NCI-H774 (cell line): ENCODE measurements at regions not wholly inside any gene's neighbourhood (a gene's known extent, or its start where the extent isn't known, plus 50 kb on each side); places are given as distances from the start of the nearest gene placed in this dataset.
"Not testable (repeated sequence)": the region's sequence is repeated elsewhere in the genome, so short reads cannot be mapped to it uniquely, and the experiment has no call there.

Source experiments
- DNase-seq: peaks from one replicate; lab custom pipeline; 2025; lab: John Stamatoyannopoulos, UW

DNA sequence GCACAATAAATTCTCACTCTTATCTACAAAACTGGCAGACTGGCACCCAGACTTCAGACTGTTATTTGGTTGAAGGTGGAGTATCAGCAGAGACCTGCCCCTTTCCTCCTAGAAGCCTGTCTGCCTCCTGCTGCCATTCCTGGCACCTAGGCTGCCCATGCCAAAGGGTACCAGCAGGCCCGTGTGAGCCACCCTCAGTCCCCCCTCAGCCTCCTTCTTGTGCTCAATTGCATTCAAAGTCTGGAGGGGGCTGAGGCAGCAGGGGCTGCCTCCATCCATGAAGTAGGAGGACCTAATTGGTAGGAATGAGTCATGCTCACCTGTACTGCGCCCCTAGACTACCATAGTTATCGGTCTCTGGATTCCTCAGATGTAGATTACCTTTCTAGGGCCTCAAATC lies 440.9 kb upstream of the GRM3 start:
- no peak for DNase-seq

DNA sequence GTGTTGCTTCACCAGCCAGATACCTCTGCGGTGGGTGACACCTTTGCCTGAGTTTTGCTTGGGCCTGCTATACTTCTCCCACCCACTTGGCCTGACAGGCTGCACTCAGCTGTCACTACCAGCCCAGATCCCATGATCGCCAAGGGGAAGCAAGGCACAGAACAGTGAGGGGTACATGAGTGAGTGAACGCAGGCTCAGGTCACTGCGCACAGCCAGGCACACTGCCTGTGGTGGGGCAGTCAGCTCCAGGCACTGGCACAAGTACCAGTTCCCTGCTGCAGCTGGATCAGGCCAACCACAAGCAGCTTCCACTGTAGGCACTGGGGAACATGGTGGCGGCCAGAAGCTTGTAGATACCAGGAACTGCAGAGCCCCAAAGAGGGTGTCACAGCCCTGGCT lies 441.9 kb upstream of the GRM3 start:
- DNase-seq: no peak

DNA sequence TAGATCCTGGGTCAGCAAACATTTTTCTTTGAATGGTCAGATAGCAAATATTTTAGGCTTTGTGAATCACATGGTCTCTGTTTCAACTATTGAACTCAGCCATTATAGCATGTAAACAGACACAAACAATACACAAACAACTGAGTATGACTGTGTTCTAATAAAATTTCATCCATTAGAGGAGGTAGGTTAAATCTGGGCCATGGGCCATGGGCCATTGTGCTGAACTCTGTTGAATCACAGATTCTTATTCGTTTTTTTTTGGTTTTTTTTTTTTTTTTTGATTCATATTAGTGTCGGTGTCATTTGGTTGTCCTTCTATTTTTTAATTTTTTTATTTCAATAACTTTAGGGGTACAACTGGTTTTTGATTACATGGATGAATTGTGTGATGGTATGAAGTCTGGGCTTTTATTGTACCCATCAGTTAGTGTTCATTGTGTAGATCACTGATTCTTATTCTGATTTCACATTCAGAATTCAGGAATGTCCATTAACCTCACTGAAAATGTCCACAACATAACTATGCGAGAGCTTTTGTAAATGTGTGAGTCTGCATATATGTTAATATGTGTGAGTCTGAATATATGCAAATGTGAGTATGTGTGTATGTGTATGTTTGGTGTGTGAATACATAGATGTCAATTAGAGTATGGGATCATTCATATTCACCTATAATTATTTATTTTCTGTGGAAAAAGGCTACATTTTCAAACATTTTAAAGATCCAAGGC lies 443.7 kb upstream of the GRM3 start:
- DNase-seq: no peak

DNA sequence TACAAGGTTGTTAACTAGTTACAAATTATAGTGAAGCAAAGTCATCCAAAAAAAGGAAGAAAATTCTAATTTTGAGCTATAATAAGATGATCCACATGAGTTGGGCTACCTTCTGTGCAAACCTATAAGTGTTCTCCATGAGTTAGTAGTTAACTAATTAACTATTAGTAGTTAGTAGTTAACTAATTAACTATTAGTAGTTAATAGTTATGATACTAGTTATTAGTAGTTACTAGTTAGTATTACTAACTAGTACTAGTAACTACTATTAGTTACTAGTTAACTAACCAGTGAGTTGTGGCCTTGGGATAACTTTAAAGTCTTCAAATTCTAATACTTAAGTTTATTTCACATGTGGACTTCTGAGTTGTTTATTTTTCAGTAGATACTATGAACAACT lies 453.4 kb upstream of the GRM3 start:
- DNase-seq: no peak

DNA sequence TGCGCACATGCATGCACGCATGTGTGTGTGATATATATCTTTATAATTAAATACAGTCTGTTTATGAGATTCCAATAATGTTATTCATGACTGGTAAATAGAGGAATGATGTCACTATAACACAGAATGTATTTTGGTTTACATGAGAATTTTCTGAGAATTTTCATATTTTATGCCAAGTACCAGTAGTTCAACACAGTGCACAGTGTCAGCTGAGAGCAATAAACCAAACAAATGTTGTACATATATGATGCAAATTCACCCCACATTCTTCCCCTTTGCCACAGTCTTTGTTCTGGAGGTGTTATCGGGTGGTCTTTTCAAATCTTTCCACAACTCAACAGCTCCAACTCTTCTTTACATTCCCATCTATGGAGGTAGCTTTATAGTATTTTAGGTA lies 462.2 kb upstream of the GRM3 start:
- DNase-seq: no peak

DNA sequence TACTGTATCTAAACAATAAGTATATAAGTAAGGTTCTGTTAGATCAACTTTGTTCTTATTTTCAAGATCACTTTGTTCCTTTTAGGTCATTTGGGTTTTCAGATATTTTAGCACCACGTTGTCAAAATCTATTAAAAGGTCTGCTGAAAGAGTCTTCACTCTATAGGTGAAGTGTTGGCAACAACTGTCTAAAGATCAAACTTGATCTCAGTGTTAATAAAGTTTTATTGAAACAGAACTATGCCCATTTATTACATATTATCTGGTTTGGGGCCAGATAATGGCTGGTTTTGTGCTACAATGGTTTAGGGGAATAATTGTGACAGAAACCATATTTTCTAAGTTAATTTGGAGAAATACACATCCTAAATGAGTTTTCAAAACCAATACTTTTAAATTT lies 478.9 kb upstream of the GRM3 start:
- no peak for DNase-seq

DNA sequence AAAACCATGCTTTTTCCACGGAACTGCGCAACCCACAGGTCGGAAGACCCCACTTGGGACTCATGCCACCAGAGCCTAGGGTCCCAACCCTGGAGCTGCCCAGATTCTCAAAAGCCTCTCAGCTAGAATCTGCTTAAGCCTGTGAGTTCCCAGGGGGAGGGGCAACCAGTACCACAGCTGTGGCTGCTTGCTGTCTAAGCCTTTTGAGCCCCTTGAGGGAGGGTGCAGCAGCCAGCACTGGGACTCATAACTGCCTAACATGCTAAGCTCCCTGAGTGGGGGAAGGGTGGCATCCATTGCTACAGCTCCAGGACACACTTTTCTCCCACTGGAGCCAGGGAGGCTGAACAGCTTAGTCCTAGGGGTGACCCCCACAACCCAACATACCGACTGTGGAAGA lies 485.6 kb upstream of the GRM3 start:
- no peak for DNase-seq

DNA sequence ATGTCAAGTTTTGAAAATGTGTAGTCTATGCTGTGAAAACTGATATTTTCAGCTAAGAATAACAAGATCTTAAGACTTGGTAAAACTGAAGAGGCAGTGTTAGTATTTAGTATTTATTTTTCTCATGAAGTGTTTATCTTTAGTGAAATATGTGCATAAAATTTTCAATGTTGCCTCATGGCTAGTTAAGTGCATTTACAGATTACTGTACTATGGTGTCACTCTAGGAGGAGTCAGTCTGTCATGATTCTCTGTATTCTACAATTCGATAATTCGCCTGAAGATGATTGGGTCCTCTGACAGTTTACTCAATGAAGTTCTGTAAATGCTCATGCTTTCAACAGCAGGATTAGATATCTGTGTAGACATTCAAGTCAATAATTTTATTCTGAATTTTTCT lies 488.1 kb upstream of the GRM3 start:
- no peak for DNase-seq

DNA sequence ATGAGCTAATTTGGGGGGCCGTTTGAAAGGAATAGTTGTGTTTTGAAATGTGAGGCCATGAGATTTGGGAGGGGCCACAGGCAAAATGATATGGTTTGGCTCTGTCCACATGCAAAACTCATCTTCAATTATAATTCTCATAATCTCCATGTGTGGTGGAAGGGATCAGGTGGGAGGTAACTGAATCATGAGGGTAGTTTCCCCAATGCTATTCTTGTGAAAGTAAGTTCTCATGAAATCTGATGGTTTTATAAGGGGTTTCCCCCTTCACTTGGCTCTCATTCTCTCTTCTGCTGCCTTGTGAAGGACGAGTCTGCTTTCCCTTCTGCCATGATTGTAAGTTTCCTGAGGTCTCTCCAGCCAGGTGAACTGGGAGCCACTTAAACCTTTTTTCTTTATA lies 490.8 kb upstream of the GRM3 start:
- no peak for DNase-seq

DNA sequence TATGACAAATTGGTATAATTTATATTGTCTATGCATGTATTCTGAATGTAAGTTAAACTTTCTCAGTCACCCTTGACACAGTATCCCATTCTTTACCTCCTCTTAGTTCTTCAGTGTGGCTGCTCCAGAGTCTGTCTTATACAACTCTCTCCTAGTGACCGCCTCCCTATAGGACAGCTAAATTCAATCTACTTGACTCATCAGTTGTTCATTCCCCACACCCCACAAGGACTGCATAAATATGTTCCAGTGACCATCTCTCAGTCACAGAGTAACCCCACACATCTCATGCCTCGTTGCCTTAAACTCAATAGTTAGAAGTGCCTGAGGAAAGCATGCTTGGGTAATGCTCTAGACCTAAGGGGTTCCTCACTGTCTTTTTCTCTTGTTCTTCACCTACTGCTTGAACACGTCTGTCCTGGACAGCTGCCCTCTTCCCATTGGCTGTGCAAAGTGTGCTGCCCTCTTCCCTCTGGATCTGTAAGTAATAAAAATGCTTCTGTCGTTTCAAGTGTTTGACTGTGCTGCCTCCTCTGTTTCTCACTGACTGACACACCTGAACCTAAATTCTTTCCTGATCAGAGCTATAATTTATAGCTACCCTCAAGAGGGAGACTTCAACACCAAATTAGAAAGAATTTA lies 494.6 kb upstream of the GRM3 start:
- no peak for DNase-seq

DNA sequence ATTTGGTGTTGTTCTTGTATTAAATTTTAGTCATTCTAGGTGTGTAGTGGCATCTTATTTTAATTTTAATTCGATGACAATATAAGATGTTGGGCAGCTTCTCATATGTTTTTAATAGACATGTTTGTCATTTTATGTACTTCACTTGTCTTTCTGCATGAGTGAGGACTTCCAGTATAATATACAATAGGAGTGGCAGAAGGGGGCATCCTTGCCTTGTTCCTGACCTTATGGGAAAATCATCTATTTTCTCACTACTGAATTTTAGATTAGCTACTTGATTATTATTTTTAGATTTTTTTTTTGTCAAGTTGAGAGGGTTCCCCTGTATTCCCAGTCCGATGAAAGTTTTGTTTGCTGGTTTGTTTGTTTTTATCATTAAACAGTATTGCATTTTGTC lies 495.2 kb upstream of the GRM3 start:
- DNase-seq: no peak

DNA sequence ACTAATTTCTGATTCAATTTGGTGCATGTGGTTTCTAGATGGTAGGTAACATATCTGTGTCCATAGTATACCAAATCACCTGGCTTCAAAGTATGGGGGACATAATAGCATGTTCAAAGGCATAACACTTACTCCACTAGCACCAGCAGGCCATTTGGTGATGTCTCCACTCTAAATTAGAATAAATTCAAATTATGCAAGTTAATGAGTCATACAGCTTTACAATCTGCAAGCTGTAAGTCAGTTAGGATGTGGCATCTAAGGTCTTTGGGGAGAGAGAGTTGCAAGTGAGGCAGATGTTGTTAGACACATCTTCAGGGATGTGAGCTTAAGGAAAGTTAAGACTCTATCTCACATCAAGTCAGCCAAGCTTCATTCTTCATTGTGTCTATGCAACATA lies 506.4 kb upstream of the GRM3 start:
- DNase-seq: no peak

DNA sequence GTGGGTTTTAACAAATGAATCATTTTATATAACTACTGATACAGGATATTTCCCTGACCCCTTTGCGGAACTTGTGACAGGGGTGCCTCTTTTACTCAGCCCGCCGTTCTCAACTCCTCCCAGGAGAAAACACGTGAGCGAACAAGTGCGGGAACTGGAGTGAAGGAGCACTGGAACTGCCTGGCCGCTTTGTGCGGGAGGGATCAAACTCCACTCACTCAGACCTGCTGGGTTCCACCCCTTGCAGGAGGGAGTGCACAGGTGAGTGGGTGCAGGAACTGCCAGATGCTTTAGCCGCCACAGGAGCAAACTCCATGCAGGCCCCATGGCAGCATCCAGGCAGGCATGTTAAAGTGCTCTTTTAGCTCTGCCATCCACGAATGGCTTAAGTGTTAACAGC lies 513.4 kb upstream of the GRM3 start:
- no peak for DNase-seq

DNA sequence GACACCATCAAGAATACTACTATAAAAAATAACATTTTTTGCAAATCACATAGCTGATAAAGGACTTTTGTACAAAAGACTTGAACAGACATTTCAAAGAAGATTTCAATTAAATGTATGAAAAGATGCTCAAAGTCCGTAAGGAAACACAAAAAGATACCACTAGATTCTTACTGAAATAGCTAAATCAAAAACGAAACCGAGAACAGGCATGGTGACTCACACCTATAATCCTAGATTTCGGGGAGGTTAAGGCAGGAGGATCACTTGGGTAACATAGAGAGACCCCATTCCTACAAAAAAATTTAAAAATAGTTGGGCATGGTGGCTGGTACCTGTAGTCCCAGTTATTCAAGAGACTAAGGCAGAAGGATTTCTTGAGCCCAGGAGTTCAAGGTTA lies 520.2 kb upstream of the GRM3 start:
- no peak for DNase-seq

DNA sequence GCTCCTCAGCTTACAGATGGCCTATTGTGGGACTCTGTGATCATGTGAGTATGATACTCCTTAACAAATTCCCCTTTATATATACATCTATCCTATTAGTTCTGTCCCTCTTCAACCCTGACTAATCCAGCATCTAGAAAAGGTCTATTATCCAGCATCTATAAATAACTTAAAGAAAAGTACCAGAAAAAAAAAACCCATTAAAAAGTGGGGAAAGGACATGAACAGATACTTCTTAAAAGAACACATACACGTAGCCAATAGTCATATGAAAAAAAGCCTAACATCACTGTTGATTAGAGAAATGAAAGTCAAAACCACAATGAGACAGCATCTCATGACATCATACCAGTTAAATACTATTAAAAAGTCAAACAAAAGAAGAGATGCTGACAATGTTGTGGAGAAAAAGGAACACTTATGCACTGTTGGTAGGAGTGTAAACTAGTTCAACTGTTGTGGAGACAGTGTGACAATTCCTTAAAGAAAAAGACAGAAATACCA lies 549.5 kb upstream of the GRM3 start:
- no peak for DNase-seq

DNA sequence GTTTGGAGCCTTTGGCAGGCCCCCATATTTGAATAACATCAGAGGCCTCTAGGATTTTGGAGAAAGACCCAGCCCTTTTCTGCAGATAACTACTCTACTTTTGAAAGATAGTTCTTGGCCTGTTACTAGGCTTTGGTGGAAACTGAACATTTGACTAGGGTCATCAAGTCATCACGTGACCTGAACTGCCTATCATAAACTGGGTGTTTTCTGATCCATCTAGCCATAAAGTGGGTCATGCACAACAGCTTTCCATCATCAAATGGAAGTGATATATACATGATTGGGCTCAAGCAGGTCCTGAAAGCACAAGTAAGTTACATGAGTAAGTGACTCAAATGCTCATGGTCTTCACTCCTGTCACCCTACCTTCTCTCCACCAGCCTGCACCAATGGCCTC lies 552.3 kb upstream of the GRM3 start:
- DNase-seq: no peak

DNA sequence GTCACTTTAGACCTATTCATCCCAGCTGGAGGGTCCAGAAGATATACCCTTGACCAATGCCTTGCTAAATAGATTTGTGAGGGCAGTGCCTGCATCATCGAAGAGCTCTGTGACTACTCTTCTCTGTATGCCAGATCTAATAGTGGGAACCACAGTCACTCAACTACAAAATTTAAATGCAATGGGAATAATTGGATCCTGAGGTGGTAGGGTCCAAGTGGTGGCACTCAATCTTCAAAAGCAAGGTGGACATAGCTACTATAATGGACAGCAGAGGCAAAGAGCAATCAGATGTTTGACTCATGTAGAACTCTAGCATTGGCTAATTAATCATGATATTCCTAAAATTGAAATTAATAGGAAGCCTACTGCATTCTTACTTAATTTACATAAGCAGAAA lies 554.3 kb upstream of the GRM3 start:
- DNase-seq: no peak

DNA sequence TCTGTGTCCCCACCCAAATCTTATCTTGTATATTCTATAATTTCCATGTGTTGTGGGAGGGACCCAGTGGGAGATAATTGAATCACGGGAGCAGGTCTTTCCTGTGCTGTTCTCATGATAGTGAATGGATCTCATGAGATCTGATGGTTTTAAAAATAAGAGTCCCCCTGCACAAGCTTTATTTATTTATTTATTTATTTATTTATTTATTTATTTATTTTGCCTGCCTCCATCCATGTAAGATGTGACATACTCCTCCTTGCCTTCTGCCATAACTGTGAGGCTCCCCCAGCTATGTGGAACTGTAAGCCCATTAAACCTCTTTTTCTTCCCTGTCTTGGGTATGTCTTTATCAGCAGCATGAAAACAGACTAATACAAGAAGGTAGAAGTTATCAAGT lies 579.1 kb upstream of the GRM3 start:
- DNase-seq: not testable (repeated sequence)

DNA sequence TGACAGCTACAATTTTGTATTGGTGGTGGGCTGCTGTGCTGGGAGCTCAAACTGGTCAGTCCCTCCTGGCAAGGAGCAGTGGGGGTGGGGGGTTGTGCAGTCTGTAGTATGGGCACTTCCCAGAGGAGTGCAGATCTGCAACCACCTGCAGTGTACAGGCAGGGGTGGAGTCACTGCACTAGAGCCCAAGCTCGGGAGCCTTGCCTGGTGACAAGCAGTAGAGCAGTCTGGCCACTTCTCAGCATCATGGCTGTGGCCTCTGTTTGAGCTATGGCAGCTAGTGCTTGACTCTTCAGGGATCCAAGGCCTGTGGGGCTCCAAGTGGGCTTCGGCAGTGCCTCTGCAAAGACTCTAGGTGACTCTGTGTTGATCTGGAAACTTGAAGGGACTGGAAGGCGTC lies 585.1 kb upstream of the GRM3 start:
- DNase-seq: no peak

DNA sequence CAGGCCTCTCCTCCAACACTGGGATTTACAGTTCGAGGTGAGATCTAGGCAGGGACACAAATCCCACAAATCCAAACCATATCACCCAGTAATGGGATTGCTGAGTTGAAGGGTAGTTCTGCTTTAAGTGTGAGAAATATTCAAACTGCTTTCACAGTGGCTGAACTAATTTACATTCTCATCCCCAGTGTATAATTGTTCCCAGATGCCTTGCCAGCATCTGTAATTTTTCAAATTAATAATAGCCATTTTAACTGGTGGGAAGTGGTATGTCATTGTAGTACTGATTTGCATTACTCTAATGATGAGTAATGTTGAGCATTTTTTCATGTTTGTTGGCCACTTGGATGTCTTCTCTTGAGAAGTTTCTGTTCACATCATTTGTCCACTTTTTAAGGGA lies 592.8 kb upstream of the GRM3 start:
- no peak for DNase-seq

DNA sequence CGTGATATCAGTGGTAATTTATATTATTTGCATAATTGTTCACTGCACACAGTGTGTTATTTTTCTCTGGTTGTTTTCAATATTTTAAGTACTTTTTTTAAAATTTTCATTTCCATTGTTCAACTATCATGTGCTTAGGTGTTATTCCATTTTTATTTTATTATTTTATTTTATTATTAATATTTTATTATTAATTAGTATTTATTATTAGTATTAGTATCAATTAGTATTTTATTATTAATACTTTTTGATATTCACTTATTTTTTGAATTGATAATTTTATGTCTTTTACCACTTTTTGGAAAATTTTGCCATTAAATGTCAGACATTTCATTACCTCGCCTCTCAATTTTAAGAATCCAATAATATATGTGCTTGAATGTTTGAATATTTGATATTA lies 593.8 kb upstream of the GRM3 start:
- DNase-seq: no peak

DNA sequence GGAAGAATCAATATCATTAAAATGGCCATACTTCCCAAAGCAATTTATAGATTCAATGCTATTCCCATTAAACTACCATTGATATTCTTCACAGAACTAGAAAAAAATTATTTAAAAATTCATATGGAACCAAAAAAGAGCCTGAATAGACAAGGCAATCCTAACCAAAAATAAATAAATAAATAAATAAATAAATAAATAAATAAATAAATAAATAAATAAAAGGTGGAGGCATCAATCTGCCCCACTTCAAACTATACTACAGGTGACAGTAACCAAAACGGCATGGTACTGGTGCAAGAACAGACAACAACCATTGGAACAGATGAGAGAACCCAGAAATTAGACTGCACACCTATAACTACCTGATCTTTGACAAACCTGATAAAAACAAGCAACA lies 598.5 kb upstream of the GRM3 start:
- DNase-seq: not testable (repeated sequence)

DNA sequence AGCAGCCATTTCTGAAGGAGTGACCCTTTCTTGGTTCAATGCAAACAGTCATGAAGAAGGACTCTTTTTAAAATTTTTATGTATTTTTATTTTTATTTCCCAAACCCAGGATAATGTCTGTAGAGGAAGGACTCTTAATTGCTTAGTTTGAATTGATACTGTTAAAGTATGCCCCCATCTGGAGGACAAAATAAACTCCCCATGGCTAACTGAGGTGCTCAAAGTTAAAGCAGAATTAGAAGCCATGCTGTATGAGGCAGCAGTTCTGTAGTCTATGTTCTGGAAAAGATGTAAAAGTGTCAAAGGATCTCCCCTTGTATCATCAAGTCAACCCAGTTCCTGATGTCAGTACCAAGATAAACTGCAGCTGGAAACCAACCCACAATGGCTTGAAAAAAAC lies 617.9 kb upstream of the GRM3 start:
- no peak for DNase-seq

DNA sequence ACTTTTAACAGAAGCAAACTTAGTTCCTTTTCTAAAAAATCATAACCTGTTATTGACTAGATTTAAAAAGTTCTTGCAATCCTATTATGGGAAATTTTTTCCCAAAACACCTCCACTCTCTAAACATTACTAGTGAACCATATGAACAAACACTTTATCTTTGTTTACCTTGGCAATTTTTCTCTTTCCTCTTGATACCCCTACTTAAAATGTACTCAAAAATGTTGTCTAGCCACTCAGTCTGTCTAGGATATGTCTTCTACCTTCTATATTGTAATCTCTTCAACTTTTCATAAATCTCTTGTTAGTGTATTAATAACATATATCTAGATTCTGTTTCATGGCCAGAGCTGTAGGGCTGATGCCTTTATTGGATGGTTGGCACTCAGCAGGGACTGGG lies 630.0 kb upstream of the GRM3 start:
- DNase-seq: no peak
